Vagina (tissue), 2 donors: ENCODE measurements at regions not wholly inside any gene's neighbourhood (a gene's known extent, or its start where the extent isn't known, plus 50 kb on each side); places are given as distances from the start of the nearest gene placed in this dataset.
A peak's percentile ranks its signal among the peaks of the same experiment; 100 is the strongest.

Experiments used
- DNase-seq, 2 donors: peaks; one replicate each; pipeline ENCODE4 v3.0.0-alpha.2; 2017; ENCODE audit errors: extremely low spot score in 2 of 2
- H3K27ac ChIP-seq: fragments of 200-600 bp; sonication (generic); one replicate; pipeline ENCODE4 v1.5.1; 2019
- H3K27me3 ChIP-seq: fragments of 200-600 bp; sonication (generic); one replicate; pipeline ENCODE4 v1.5.1; 2019
- H3K36me3 ChIP-seq, 2 donors: fragments of 200-600 bp; sonication (generic); one replicate each; pipeline ENCODE4 v1.5.1; 2017 to 2019
- H3K4me1 ChIP-seq: fragments of 200-600 bp; sonication (generic); one replicate; pipeline ENCODE4 v1.5.1; 2019
- H3K4me3 ChIP-seq, 2 donors: fragments of 200-600 bp; sonication (generic); 1 replicate in 1 of 2; 2 replicates in 1 of 2; pipeline ENCODE4 v1.5.1; 2016 to 2019
- H3K9me3 ChIP-seq: fragments of 200-600 bp; sonication (generic); one replicate; pipeline ENCODE4 v1.5.1; 2019
- POLR2A ChIP-seq, 2 donors: fragments of 450-650 bp; IDR thresholded peaks; one replicate each; pipeline ENCODE4 v1.6.1; 2017; ENCODE audit warnings: antibody characterized with exemption in 2 of 2, mild to moderate bottlenecking in 2 of 2, moderate library complexity in 2 of 2
- POLR2AphosphoS5 ChIP-seq, 2 donors: sonication (generic); formaldehyde crosslinking; IDR thresholded peaks; one replicate each; pipeline ENCODE4 v1.9.0; 2017; ENCODE audit warnings: antibody characterized with exemption in 2 of 2, mild to moderate bottlenecking in 2 of 2, low read depth in 1 of 2; ENCODE audit not compliant: insufficient read depth in 1 of 2
- intact Hi-C: fragments of 100-400 bp; cut with DNase I; formaldehyde crosslinking; loops from one replicate; pipeline ENCODE4 v1.15.1; 2023
- TF ChIP-seq, protein P1 (sequence below), 3 experiments: fragments of 450-650 bp in 2 of 3; fragments of 200-600 bp in 1 of 3; sonication (generic) in 1 of 3; IDR thresholded peaks; one replicate each; pipeline ENCODE4 v1.5.1; 2017 to 2019; ENCODE audit warnings: antibody characterized with exemption in 3 of 3, mild to moderate bottlenecking in 2 of 3, moderate library complexity in 2 of 3

DNA sequence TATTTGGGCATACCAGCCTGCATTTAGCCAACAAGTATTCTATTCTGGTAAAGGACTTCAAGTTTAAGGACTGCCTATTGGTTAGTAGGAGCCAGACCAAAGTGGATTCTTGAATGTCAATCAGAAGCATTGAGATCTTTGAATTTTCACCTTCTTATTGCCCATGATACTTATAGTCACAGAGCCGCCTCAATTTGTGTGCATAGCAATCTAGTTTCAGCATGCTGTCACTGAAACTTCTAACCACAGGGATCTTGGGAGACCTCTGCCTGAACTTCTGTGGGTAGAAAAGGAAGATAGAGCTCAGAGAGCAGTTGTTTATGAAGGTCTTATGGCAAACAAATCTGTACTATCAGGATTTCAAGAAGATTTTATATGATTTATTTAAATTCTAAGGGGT is 501.4 kb upstream of the USP24 start:
- Histone ChIP-seq H3K4me1 (peaks cover 28% of the 10 kb centered on the region), H3K27ac (peak overlapping the region; percentile 13), H3K27me3 (no peaks in the 10 kb centered on the region), H3K4me3 (no peak overlapping the region), H3K36me3 (no peaks in the 10 kb centered on the region), H3K9me3 (no peaks in the 10 kb centered on the region)
- no peak for DNase-seq
- intact Hi-C loops, result no loop called here
- TF ChIP-seq, protein P1, sequence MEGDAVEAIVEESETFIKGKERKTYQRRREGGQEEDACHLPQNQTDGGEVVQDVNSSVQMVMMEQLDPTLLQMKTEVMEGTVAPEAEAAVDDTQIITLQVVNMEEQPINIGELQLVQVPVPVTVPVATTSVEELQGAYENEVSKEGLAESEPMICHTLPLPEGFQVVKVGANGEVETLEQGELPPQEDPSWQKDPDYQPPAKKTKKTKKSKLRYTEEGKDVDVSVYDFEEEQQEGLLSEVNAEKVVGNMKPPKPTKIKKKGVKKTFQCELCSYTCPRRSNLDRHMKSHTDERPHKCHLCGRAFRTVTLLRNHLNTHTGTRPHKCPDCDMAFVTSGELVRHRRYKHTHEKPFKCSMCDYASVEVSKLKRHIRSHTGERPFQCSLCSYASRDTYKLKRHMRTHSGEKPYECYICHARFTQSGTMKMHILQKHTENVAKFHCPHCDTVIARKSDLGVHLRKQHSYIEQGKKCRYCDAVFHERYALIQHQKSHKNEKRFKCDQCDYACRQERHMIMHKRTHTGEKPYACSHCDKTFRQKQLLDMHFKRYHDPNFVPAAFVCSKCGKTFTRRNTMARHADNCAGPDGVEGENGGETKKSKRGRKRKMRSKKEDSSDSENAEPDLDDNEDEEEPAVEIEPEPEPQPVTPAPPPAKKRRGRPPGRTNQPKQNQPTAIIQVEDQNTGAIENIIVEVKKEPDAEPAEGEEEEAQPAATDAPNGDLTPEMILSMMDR (IDR thresholded peaks at IDR 0.05), result no peak
- TF ChIP-seq POLR2AphosphoS5 (IDR thresholded peaks at IDR 0.05; ENCODE audit: insufficient read depth in 1 of 2, low read depth in 1 of 2), result no peak
- TF ChIP-seq POLR2A (IDR thresholded peaks at IDR 0.05), result no peak

DNA sequence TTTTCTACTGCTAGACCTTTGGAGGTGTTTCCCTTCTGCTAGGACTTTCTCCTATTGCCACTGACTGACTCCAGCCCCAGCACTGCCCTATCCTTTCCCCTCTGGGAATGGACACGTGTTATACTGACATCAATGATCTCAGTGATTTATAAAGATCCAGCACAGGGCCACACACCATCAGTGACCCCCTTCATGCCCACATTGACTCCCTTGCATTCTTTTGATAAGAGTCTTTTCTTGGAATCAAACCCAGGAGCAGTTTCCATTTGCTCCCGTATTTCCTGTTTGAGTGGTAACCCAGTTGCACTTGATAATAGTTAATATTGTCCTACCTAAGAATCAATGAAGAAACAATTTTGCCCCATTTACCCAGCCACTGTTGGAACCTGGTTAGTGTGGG is 501.0 kb upstream of the USP24 start:
- Histone ChIP-seq H3K27me3 (no peaks in the 10 kb centered on the region), H3K36me3 (no peaks in the 10 kb centered on the region), H3K4me3 (no peak overlapping the region), H3K9me3 (no peaks in the 10 kb centered on the region), H3K4me1 (peaks cover 28% of the 10 kb centered on the region), H3K27ac (no peak overlapping the region)
- no peak for TF ChIP-seq POLR2A (IDR thresholded peaks at IDR 0.05)
- TF ChIP-seq, protein P1 (IDR thresholded peaks at IDR 0.05), result no peak
- TF ChIP-seq POLR2AphosphoS5 (IDR thresholded peaks at IDR 0.05; ENCODE audit: insufficient read depth in 1 of 2, low read depth in 1 of 2), result no peak
- intact Hi-C loops, result no loop called here
- DNase-seq, result no peak

DNA sequence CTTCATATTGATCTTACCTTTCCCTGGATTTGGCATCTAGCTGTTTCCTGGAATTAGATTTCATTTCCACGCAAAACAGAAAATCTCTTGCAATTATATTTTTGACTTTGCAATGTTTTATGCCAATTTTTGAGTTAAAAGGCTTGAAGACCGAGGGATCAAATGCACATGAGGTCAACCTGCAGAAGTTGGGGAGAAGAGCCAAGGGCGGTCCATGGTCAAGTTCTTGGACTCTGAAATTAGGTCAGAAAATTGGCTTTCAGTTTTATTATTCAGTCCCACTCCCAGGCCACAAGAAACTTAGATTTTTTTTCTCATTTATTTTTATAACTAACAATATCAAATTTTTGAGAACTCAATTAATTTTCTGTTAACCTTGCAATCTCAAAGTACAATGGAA is 499.1 kb upstream of the USP24 start:
- Histone ChIP-seq H3K27ac (no peak overlapping the region), H3K4me1 (peaks cover 21% of the 10 kb centered on the region), H3K4me3 (no peak overlapping the region), H3K9me3 (no peaks in the 10 kb centered on the region), H3K27me3 (no peaks in the 10 kb centered on the region), H3K36me3 (no peaks in the 10 kb centered on the region)
- TF ChIP-seq POLR2AphosphoS5 (IDR thresholded peaks at IDR 0.05; ENCODE audit: insufficient read depth in 1 of 2, low read depth in 1 of 2) (no peak), POLR2A (IDR thresholded peaks at IDR 0.05) (no peak)
- TF ChIP-seq, protein P1 (IDR thresholded peaks at IDR 0.05), result no peak
- intact Hi-C loops, result no loop called here
- no peak for DNase-seq

DNA sequence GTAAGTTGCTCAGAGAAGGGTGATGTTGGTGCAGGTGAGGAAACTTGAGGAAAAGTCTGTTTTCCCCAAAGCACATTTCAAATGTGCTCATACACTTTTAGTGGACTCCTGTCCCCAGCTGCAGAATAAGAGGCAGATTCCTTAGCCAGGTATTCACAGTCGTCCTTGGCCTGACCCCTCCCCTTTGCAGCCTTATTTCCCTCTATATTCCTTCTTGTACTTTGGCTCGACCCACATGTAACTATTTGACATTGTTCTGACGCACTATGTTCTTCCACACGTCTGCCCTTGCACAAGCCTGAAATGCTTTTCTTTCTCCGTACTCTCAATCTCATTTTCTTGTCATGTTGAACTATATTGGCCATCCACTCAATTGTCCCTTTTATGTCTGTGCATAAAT is 498.4 kb upstream of the USP24 start:
- no peaks in the 10 kb centered on the region for H3K36me3 ChIP-seq
- H3K27me3 ChIP-seq, result no peaks in the 10 kb centered on the region
- H3K4me3 ChIP-seq, result no peak overlapping the region
- no peaks in the 10 kb centered on the region for H3K9me3 ChIP-seq
- H3K27ac ChIP-seq, result no peak overlapping the region
- intact Hi-C loops, result no loop called here
- TF ChIP-seq POLR2A (IDR thresholded peaks at IDR 0.05) (no peak), POLR2AphosphoS5 (IDR thresholded peaks at IDR 0.05; ENCODE audit: insufficient read depth in 1 of 2, low read depth in 1 of 2) (no peak)
- TF ChIP-seq, protein P1 (IDR thresholded peaks at IDR 0.05), result no peak
- peaks cover 19% of the 10 kb centered on the region for H3K4me1 ChIP-seq
- no peak for DNase-seq

DNA sequence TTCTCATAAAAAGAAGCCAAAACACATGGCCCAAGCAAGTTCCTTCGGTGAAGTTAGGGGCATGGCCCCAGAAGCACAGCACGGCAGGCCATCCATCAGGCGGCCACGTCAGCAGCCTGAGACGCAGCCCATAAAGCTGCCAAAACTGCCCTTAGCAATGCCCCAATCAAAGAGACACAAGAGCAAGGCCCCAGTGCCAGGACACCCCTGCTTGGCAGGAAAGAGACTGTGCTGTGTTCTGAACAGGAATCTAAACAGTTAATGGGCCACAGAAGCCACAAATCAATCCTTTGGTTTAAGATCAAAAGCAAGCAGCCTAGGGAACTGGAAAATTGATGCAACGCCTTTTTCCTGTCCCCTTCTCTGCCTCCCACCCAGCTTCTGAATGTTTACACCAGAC is 497.0 kb upstream of the USP24 start:
- intact Hi-C loops, result no loop called here
- Histone ChIP-seq H3K27me3 (no peaks in the 10 kb centered on the region), H3K4me3 (no peak overlapping the region), H3K4me1 (peaks cover 9% of the 10 kb centered on the region), H3K9me3 (no peaks in the 10 kb centered on the region), H3K36me3 (no peaks in the 10 kb centered on the region), H3K27ac (no peak overlapping the region)
- TF ChIP-seq POLR2AphosphoS5 (IDR thresholded peaks at IDR 0.05; ENCODE audit: insufficient read depth in 1 of 2, low read depth in 1 of 2) (no peak), POLR2A (IDR thresholded peaks at IDR 0.05) (no peak)
- TF ChIP-seq, protein P1 (IDR thresholded peaks at IDR 0.05), result no peak
- DNase-seq, result no peak
